OCI-LY7 (cell line): ENCODE measurements at regions not wholly inside any gene's neighbourhood (a gene's known extent, or its start where the extent isn't known, plus 50 kb on each side); places are given as distances from the start of the nearest gene placed in this dataset.

Experiments
- CTCF ChIP-seq: fragments of 200-600 bp; sonication (generic); conservative IDR thresholded peaks from 2 replicates; pipeline ENCODE4 v1.5.1; 2014; ENCODE audit warnings: mild to moderate bottlenecking, antibody characterized with exemption, low read length, moderate library complexity, mixed read lengths
- EZH2phosphoT487 ChIP-seq: fragments of 200-600 bp; sonication (generic); IDR thresholded peaks from 2 replicates; pipeline ENCODE4 v1.6.1; 2018; ENCODE audit warnings: low read depth, borderline replicate concordance, mild to moderate bottlenecking, mixed run types, antibody characterized with exemption, low read length, moderate library complexity, mixed read lengths

- TF ChIP-seq CTCF (no peak), EZH2phosphoT487 (no peak)
Observed at GRCh38 chr12:38528527-38528926, 212.0 kb downstream of the ALG10B start.
